ENCODE measurements at regions not wholly inside any gene's neighbourhood (a gene's known extent, or its start where the extent isn't known, plus 50 kb on each side); places are given as distances from the start of the nearest gene placed in this dataset.
"Not testable (repeated sequence)": the region's sequence is repeated elsewhere in the genome, so short reads cannot be mapped to it uniquely, and the experiment has no call there.

DNA sequence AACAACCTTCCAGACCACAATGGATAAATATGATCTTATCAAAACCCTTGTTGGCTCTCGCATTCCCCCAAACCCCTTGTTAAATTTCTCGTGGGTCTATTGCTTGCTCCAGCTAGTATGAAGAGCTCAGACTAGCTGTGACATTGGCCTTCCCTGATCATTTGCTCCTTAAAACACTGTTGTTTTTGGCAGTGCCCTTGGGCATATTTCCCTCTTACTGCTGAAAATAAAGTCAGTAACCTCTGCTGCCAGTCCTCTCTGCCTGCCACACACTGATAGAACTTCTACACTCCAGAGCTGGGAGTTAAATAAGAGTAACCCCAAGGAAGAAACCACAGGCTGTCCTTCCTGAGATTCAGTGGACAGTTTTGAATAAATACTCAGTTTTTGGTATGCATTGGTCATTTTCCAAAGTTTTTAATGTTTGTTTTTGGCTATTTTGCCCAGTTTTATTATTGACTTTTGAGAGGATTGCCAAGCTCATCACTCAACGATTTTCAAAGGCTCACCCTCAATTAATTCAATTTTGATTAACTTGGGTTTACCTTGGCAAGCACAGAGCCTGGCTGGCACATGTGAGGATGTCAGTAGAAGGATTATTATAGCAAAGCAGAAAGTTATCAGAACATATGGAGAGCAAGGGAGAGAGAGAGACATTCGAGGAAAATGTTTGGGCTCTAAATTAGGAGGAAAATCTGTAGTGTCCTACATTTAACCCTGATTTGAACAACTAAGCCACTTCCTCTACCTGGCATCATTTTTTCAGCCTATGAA, 84.3 kb upstream of the SYN3 start:
- no peak for DNase-seq (ENCODE audit: low read depth in 4 of 4, low spot score in 3 of 4)

DNA sequence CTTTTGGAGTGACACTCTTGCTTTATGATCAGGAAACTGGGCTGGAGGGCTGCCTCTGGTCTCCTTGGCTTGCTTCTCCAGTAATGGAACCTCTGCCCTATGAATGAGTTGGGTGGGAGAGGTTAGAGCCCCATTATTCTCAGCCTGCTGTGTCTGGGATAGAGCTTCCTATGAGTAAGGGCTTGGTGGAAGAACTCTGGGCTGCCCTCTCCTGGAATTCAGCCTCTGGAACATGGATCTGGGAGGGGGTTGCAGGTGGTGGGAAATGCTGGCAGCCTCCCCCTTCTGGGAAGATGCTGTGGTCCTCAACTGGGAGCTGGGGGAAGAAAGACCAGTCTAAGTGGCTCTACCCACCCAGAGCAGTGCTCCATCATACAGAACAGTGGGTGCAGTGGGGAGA, 81.8 kb upstream of the SYN3 start:
- no peak for DNase-seq (ENCODE audit: low read depth in 4 of 4, low spot score in 3 of 4)

DNA sequence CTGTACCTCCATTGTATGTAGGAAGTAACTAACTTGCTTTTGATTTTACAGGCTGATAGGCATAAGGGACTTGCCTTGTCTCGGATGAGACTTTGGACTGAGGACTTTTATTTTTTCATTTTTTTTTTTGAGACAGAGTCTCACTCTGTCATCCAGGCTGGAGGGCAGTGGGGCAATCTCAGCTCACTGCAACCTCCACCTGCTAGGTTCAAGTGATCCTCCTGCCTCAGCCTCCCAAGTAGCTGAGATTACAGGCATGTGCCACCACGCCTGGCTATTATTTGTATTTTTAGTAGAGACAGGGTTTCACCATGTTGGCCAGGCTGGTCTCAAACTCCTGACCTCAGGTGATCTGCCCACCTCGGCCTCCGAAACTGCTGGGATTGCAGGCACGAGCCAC, 80.2 kb upstream of the SYN3 start:
- not testable (repeated sequence) for DNase-seq (ENCODE audit: low read depth in 4 of 4, low spot score in 3 of 4)

DNA sequence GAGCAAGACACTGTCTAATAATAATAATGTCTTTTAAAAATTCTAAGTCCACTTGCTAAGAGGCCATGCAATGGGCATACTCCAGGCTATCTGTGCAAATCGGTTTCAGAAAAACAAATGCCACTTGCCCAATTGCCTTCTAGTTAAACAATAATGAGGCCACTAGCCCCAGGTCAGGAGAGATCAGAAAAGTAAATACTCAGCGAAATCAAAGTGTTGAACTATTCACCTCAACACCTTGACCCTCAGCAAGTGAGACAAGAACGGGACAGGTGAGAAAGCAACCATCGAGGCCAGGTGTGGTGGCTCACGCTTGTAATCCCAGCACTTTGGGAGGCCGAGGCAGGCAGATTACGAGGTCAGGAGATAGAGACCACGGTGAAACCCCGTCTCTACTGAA, 72.3 kb upstream of the SYN3 start:
- no peak for DNase-seq (ENCODE audit: low read depth in 4 of 4, low spot score in 3 of 4)

DNA sequence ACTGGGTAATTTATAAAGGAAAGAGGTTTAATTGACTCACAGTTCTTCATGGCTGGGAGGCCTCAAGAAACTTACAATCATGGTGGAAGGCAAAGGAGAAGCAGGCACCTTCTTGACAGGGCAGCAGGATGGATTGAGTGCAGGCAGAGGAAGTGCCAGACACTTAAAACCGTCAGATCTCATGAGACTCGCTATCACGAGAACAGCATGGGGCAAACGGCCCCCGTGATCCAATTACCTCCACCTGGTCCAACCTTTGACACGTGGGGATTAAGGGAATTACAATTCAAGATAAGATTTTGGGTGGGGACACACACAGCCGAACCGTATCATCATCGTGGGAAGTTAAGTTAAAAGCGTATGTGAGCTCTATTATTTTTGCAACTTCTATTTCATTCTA, 71.4 kb upstream of the SYN3 start:
- DNase-seq (ENCODE audit: low read depth in 4 of 4, low spot score in 3 of 4): no peak

DNA sequence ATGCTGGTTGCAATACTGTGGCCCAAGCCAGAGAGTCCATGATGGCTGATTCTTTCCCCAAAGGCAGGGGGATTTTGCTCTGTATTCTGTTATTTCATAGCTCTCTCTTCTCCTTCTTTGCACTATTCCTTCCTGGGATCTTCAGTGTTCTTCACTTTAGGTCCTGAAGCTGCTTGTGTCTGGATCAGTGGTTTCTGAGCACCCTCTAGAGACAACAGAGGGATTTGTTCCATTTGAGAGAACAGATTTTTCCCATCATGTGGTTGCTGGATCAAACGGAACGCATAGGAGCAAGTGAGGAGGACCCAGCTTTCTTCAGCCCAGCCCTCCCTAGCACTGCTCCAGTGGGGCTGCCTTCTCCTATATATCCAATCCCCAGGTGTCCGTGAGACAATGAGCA, 68.7 kb upstream of the SYN3 start:
- DNase-seq (ENCODE audit: low read depth in 4 of 4, low spot score in 3 of 4): no peak

DNA sequence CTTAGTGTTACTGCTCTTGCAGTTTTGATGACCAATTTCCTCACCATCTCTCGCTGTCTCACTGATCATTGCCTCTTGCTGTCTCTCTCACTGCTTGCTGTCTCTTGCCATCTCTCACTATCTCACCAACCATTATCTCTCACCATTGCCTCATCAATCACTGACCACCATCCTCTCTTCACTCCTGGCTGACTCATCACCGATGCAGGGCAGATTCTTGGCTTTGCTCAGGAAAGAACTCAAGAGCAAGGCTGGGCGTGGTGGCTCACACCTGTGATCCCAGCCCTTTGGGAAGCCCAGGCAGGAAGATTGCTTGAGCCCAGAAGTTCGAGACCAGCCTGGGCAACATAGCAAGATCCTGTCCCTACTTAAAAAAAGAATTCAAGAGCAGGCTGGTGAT, 66.3 kb upstream of the SYN3 start:
- no peak for DNase-seq (ENCODE audit: low read depth in 4 of 4, low spot score in 3 of 4)

DNA sequence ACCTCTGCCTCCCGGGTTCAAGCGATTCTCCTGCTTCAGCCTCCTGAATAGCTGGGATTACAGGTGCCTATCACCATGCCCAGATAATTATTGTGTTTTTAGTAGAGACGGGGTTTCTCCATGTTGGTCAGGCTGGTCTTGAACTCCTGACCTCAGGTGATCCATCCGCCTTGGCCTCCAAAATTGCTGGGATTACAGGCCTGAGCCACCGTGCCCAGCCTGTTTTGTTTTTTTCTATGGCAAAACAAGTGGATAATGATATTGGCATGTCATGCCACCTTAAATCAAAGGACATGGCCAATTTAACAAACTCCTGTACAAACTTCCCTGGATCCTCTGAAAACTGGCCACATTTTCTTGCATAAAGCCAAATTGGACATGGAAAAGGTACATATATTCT, 64.3 kb upstream of the SYN3 start:
- not testable (repeated sequence) for DNase-seq (ENCODE audit: low read depth in 4 of 4, low spot score in 3 of 4)

DNA sequence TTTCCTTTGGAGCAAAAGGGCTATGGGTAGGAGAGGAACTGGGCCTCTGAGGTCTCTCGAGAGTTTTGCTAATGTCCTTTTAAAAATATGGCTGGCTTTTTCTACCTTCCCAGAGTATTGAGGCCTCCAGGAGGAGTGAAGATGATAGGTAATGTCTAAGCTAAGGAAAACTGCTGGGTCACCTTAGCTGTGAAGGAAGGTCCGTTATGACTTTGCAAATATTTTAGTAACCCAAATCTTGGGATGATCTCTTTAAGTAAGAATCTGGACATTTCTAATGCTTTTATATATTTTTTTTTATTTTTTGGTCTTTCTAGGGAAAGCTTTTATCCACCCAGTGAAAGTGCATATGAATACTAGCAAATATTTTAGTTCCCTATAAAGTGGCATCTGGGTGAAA, 60.9 kb upstream of the SYN3 start:
- DNase-seq (ENCODE audit: low read depth in 4 of 4, low spot score in 3 of 4): no peak

DNA sequence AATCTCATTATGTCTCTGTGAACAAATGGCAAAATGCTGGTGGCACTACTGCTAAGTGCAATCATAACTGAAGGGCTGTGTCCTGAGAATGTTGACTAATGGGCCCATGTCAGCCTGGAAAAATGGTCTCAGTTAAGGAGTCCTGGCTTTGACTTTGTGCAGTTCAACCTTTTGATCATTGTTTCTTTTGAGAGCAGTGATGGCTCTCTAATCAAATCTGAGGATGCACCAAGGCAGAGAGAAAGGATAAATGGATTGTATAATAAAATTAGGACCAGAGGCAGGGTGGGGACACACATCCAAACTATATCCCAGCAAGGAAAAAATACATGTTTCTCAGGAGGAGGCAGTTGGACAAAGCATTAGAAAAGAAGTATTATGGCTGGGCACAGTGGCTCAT, 59.6 kb upstream of the SYN3 start:
- DNase-seq (ENCODE audit: low read depth in 4 of 4, low spot score in 3 of 4): no peak

DNA sequence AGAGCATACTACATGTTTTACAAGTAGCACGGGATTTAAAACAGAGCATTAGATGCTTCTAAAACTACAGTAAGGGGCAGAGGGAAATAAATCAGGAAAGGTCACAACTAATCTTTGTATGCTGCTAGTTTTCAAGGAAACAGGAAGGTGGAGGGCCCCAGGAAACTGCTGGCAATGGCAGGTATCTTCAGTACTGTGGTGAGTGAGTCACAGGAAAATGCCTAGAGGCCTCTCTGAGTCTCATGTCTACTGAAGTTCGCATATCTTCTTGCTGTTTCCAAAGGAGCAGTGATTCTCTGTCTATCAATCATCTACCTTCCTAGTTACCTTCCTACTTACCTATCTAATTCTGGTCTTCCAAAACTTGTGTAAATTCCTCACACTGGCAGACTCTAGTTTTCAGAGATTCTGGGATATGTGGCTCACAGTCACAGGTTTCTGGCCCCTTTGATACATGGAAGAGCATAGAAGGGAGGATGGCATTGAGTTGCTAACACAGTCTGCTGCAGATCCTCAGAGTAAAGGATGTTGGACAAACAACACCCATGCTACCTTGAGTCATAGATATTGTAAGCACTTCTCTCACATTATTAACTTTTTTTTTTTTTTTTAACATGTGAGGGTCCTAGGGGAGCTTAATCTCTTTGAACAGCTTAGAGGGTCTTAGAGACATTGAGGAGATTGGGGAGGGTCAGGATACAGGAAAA, 58.8 kb upstream of the SYN3 start:
- no peak for DNase-seq (ENCODE audit: low read depth in 4 of 4, low spot score in 3 of 4)

DNA sequence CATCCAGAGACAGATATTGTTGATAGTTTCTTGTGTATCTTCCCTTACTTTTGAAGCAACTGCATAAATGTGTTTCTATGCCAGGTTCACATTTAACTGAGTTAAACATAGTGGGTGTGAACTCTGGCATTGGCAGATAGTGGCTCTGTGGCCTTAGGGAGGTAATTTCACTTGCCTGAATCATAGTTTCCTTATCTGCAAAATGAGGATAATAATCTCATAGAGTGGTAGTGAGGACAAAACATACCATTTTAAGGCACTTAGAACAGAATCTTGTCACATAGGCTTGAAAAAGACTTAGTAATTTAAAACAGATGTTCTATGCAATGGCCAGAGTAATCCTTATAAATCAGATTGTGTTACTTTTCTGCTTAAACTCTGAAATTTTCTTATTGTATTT, 56.4 kb upstream of the SYN3 start:
- DNase-seq (ENCODE audit: low read depth in 4 of 4, low spot score in 3 of 4): no peak

DNA sequence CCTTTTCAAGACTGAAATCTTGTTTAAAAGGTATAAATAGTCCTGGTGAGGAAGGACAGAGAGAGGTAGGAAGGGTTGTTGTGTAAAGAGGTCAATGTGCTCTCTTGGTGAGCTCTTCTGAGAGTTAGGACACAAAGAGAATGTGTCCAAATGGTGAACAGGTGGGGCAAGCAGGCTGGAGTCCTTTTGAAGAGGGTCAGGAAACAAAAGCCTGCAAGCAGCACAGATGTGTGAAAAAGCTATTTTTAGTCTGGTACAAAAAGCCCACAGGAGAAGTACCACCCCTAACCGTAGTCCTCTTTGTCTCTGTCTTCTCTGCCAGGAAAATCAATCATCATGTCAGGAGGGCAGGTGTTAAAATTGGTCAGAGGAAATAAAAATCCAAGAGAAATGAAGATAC, 54.4 kb upstream of the SYN3 start:
- no peak for DNase-seq (ENCODE audit: low read depth in 4 of 4, low spot score in 3 of 4)

DNA sequence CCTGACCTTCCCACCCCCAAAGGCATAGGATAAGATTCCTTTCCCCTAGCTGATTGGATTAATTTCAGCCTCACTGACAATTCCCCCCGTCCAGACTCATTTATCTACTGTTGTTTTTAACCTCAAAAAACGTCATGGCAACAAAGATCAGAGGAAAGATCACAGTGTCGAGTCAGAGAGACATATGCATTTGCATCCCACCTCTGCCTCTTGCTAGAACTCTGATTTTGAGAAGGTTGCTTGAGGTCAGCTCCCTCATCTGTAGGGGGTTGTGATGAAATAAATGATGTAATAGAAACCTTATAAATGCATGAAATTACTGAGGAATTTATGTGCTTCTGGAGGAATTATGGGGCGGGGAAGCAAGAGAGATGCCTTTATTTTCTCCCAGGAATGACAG, 53.3 kb upstream of the SYN3 start:
- DNase-seq (ENCODE audit: low read depth in 4 of 4, low spot score in 3 of 4): no peak

DNA sequence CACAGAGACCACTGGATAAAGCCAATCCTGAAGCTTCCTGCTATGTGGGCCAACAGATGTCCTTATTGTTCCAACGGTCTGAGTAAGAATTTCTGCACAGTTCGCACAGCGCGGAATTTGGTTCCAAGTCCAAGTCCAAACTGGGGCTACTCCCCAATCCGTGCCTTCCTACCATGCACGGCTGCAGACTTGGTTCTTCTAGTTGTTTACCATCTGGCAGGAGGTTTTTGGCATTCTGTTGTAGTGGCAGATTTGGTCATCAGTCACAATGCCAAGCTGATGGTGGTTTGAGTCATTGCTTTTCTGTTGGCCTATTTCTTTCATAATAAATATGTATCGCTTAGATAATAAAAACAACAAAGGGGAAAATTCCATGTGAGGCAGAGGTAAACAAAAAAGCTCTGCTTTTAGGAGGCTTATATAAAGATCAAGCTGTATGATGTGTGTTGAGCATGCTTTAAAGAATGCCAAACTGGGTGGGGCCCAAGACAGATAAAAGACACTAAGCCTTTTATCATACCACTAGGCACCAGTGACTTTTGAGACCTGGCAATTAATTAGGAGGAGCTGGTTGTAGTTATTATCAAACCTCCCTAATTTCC, 52.5 kb upstream of the SYN3 start:
- DNase-seq (ENCODE audit: low read depth in 4 of 4, low spot score in 3 of 4): no peak

DNA sequence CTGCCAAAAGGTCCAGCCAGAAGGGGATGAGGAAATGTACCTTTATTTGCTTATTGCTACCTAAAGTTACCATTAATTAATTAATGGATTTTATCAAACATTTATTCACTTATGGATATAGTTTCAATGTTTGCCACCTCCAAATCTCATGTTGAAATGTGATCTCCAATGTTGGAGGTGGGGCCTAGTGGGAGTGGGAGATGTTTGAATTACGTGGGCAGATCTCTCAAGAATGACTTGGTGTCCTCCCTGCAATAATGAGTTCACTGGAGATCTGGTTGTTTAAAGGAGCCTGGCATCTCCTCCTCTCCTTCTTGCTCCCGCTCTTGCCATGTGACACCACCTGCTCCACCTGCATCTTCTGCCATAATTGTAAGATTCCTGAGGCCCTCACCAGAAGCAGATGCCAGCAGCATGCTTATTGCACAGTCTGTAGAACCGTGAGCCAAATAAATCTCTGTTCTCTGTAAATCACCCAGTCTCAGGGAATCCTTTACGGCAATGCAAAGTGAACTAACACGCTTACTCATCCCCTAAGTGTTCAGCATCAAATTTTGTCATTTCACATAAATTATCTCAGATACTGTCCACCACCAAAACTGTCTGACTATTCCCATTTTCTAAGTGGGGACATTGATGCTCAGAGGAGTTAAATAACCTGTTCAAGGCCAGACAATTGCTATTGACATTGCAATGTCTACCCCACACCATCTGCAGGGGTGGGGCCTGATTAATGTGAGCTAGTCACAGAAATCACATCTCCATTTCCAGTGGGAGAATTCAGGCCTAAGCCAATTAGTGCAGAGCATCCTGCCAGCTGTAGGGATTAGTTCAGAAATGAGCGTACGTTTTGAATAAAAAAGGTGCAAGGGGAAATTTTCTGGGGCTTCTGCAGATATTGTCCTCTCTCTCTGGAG, 51.6 kb upstream of the SYN3 start:
- no peak for DNase-seq (ENCODE audit: low read depth in 4 of 4, low spot score in 3 of 4)

DNA sequence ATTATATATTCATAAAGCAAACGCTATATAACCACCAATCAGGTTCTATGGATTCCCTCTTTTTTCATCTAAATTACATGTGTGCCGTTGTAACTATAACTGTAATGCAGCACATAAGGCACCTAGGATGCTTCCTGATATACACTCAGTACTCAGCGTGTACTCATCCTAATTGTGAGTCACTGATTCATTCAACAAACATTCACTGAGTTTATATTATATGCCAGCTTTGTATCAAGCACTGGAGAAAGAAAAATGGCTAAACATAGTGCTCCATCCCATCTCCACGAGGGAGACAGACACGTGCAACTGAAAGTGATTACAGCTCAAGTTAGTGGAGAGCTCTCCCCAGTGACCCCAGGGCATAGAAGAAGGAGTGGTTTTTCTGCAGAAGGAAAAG, 49.9 kb upstream of the SYN3 start:
- no peak for DNase-seq (ENCODE audit: low read depth in 4 of 4, low spot score in 3 of 4)
